Ovary (tissue), 3 donors: ENCODE measurements at regions not wholly inside any gene's neighbourhood (a gene's known extent, or its start where the extent isn't known, plus 50 kb on each side); places are given as distances from the start of the nearest gene placed in this dataset.

Source experiments
- POLR2A ChIP-seq: fragments of 450-650 bp; IDR thresholded peaks from one replicate; pipeline ENCODE4 v1.6.1; 2017; ENCODE audit warnings: antibody characterized with exemption, mild to moderate bottlenecking, moderate library complexity
- TF ChIP-seq, protein P1 (sequence below), 3 donors: fragments of 450-650 bp in 2 of 3; fragments of 200-600 bp in 1 of 3; IDR thresholded peaks; one replicate each; pipeline versions ENCODE4 v1.5.1 to v1.8.0; 2016 to 2022; ENCODE audit warnings: antibody characterized with exemption in 3 of 3, mild to moderate bottlenecking in 1 of 3
- donor health status: DM: no; HTN: no; CAD: no.

DNA sequence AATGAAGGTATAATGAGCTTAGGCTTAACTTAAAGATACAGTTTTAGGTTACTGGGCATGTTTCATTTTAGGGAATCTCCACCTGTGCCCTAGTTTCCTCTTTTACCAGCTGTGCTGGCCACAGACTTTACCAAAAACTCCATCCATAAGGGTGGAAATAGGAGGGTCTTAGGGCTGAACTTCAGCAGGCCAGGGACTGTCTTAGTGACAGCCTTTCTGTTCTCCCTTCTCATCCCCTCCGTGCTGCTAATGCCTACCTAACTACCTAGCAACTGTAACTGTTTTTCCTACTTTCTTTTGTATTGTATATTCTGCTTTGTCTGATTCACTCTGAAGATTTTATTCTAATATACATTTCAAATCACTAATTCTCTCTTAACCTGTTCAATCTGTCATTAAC is 1375.3 kb downstream of the PCDH18 start:
- TF ChIP-seq, protein P1, sequence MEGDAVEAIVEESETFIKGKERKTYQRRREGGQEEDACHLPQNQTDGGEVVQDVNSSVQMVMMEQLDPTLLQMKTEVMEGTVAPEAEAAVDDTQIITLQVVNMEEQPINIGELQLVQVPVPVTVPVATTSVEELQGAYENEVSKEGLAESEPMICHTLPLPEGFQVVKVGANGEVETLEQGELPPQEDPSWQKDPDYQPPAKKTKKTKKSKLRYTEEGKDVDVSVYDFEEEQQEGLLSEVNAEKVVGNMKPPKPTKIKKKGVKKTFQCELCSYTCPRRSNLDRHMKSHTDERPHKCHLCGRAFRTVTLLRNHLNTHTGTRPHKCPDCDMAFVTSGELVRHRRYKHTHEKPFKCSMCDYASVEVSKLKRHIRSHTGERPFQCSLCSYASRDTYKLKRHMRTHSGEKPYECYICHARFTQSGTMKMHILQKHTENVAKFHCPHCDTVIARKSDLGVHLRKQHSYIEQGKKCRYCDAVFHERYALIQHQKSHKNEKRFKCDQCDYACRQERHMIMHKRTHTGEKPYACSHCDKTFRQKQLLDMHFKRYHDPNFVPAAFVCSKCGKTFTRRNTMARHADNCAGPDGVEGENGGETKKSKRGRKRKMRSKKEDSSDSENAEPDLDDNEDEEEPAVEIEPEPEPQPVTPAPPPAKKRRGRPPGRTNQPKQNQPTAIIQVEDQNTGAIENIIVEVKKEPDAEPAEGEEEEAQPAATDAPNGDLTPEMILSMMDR (IDR thresholded peaks at IDR 0.05), result no peak
- TF ChIP-seq POLR2A, result no peak
